Adipocyte (in vitro differentiated cells): ENCODE measurements at regions not wholly inside any gene's neighbourhood (a gene's known extent, or its start where the extent isn't known, plus 50 kb on each side); places are given as distances from the start of the nearest gene placed in this dataset.

Experiments
- DNase-seq: peaks from one replicate; pipeline ENCODE4 v3.0.0-alpha.2; 2015; ENCODE audit warnings: low read depth
- H3K27me3 ChIP-seq: replicated peaks from 2 replicates; pipeline ENCODE4 v1.7.0; 2013; ENCODE audit warnings: mild to moderate bottlenecking, low read length, moderate library complexity; ENCODE audit not compliant: control insufficient read depth, insufficient read depth
- H3K36me3 ChIP-seq: 2 replicates; pipeline ENCODE4 v1.7.0; 2013; ENCODE audit warnings: low read length, mild to moderate bottlenecking, moderate library complexity; ENCODE audit not compliant: control insufficient read depth, insufficient read depth, severe bottlenecking
- H3K4me1 ChIP-seq: 2 replicates; pipeline ENCODE4 v1.7.0; 2013; ENCODE audit warnings: mild to moderate bottlenecking, low read length, moderate library complexity; ENCODE audit not compliant: control insufficient read depth, insufficient read depth
- H3K4me3 ChIP-seq: 2 replicates; pipeline ENCODE4 v1.7.0; 2013; ENCODE audit warnings: mild to moderate bottlenecking, low read length, moderate library complexity
- H3K9ac ChIP-seq: 2 replicates; pipeline ENCODE4 v1.7.0; 2013; ENCODE audit warnings: mild to moderate bottlenecking, low read length, moderate library complexity
- H3K9me3 ChIP-seq: 2 replicates; pipeline ENCODE4 v1.7.0; 2013; ENCODE audit warnings: mild to moderate bottlenecking, low read length, moderate library complexity; ENCODE audit not compliant: control insufficient read depth

GRCh38 chr18:66103550-66103949 is 352.7 kb downstream of the CDH7 start:
- Histone ChIP-seq H3K9me3 (no peaks in the 10 kb centered on the region), H3K27me3 (no peaks in the 10 kb centered on the region), H3K4me3 (no peak overlapping the region), H3K4me1 (no peaks in the 10 kb centered on the region), H3K9ac (no peak overlapping the region), H3K36me3 (no peaks in the 10 kb centered on the region)
- DNase-seq, result no peak

GRCh38 chr18:66083078-66083477 is 332.3 kb downstream of the CDH7 start:
- DNase-seq, result no peak
- Histone ChIP-seq H3K27me3 (no peaks in the 10 kb centered on the region), H3K4me1 (no peaks in the 10 kb centered on the region)

DNA sequence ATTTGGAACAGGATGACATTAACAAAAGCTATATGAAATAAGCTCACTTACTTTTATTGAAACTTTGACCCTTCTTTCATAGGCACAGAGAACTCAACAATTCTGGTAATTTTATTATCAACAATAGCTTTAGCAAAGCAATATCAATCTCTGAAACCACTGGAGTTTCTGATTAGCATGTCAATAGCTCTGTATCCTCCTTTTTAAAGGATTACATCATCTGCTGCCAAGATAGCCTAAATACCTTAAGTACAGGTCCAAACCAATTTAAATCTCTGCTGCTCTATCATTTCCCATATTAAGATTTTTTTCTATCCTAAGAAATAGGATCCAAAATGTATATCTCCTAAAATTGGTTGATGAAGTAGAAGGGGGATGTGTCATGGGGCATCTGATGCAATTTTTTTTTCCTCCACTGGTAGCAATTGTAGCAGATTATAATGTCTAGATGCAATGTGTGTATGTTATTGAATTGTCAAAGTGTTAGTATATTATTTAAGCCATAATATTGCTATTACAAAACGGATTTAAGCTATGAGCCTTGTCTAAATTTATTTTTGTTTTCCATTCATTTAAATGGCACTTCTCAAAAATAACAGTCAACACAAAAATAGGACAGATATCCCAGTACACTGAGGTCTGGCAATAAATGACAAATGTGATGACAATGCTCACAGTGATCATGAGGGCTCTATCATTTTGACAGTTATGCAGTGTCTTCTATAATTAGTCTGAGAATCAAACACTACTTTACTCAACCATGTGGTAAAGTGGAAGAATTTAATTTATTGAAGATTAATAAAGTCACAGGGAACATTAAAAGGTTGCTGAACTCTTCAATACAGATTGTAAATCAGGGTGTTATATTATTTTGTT is 328.4 kb downstream of the CDH7 start:
- Histone ChIP-seq H3K36me3 (no peaks in the 10 kb centered on the region), H3K9ac (no peak overlapping the region), H3K9me3 (peaks cover 5% of the 10 kb centered on the region), H3K27me3 (no peaks in the 10 kb centered on the region), H3K4me3 (no peak overlapping the region), H3K4me1 (no peaks in the 10 kb centered on the region)
- DNase-seq, result no peak

More at GRCh38 chr18:66083078-66083477, 332.3 kb downstream of the CDH7 start:
- Histone ChIP-seq H3K4me3 (no peak overlapping the region), H3K9me3 (no peaks in the 10 kb centered on the region), H3K9ac (no peak overlapping the region), H3K36me3 (no peaks in the 10 kb centered on the region)

DNA sequence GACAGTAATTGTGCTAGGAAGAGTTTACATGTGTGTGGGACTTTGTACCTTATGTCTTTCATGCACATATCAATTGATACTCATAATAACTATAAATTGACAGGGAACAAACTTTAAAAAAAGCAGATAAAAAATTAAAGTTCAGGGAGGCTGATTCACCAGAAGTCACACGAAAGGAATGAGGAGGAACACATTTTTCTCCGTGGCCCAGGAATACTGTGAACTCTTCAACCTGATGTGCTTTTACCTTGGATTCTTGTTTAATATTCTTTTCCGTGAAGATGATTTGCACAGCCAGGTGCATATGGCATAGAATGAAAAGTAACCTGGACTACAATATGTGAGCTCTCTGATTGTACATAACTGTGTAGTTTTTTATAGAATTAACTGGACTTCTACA is 326.3 kb downstream of the CDH7 start:
- no peaks in the 10 kb centered on the region for H3K4me1 ChIP-seq
- H3K27me3 ChIP-seq, result no peaks in the 10 kb centered on the region
- DNase-seq, result no peak
- no peak overlapping the region for H3K9ac ChIP-seq
- H3K4me3 ChIP-seq, result no peak overlapping the region
- no peaks in the 10 kb centered on the region for H3K36me3 ChIP-seq
- peaks cover 5% of the 10 kb centered on the region for H3K9me3 ChIP-seq

DNA sequence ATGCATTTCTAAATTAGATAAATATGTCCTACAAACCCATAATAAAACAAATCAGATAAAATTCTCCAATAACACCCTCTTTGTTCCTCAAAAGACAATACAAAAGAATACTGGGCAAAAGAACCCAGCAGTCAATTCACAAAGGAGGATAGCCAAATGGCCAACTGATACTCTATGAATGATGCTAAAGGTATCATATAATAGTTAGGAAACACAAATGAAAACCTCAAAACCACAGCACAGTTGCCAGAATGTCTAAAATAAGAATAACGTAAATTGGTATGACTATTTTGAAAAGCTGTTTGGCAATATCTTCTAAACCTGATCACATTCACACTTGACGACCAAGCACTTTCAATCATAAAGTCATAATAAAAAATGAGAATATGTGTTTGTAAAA is 315.4 kb downstream of the CDH7 start:
- H3K4me3 ChIP-seq, result no peak overlapping the region
- no peaks in the 10 kb centered on the region for H3K4me1 ChIP-seq
- no peaks in the 10 kb centered on the region for H3K36me3 ChIP-seq
- no peak overlapping the region for H3K9ac ChIP-seq
- H3K9me3 ChIP-seq, result no peaks in the 10 kb centered on the region
- no peaks in the 10 kb centered on the region for H3K27me3 ChIP-seq
- no peak for DNase-seq

DNA sequence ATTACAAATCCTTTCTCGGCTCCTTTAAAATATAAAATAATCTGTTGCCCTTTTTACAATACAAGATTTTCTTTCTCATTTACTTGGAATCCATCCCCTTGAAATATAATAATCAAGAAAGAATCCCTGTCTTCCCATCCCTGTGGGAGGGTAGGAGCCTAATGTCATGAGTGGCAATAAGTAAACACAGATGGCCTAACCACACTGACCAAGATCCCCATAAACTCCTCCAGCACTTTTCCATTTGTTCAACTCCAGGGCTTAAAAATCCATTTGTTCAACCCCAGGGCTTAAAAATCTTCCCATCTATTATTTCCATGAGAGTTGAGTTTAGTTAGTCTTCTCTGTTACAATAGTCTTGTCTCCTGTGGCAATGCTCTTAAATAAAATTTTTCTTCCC is 297.6 kb downstream of the CDH7 start:
- Histone ChIP-seq H3K4me1 (no peaks in the 10 kb centered on the region), H3K9ac (no peak overlapping the region), H3K27me3 (no peaks in the 10 kb centered on the region), H3K4me3 (no peak overlapping the region), H3K9me3 (no peaks in the 10 kb centered on the region), H3K36me3 (no peaks in the 10 kb centered on the region)
- DNase-seq, result no peak

DNA sequence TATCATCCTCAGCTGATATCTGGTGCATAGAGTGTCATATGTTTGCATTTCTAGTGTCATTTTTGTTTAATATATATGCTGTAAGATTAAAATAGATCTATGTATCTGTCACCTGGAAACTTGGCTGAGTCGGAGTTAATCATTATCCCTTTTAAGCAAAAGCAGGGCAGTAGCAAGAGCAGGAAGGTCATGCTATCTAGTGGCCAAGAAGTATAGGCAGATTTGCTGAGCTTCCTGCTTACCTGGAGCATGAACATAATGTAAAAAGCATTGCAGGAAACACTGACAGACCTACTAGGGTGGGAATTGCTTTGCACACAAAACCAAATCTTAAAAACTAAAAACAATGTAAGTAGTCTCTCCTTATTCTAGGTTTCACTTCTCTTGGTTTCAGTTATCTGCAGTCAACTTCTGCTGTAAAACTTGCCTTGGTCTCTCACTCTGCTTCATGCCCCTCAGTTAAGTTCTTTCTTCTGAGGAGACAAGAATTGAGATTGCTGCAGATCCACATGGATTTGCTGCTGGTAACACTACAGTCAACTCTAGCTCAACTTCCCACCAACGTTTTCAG is 295.3 kb downstream of the CDH7 start:
- Histone ChIP-seq H3K9ac (no peak overlapping the region), H3K27me3 (no peaks in the 10 kb centered on the region), H3K4me1 (no peaks in the 10 kb centered on the region), H3K4me3 (no peak overlapping the region), H3K9me3 (no peaks in the 10 kb centered on the region), H3K36me3 (no peaks in the 10 kb centered on the region)
- no peak for DNase-seq

DNA sequence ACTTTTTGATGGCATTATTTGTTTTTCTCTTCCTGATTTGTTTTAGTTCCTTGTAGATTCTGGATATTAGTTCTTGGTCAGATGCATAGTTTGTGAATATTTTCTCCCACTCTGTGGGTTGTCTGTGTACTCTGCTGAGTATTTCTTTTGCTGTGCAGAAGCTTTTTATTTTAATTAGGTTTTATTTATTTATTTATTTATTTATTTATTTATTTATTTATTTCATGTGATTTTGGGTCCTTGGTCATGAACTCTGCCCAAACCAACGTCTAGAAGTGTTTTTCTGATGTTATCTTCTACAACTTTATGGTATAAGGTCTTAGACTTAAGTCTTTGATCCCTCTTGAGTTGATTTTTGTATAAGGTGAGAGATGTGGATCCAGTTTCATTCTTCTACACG is 292.2 kb downstream of the CDH7 start:
- H3K27me3 ChIP-seq, result no peaks in the 10 kb centered on the region
- H3K9me3 ChIP-seq, result no peaks in the 10 kb centered on the region
- no peaks in the 10 kb centered on the region for H3K4me1 ChIP-seq
- H3K9ac ChIP-seq, result no peak overlapping the region
- H3K36me3 ChIP-seq, result no peaks in the 10 kb centered on the region
- no peak for DNase-seq
- no peak overlapping the region for H3K4me3 ChIP-seq

- Histone ChIP-seq H3K4me1 (no peaks in the 10 kb centered on the region), H3K9ac (no peak overlapping the region), H3K27me3 (no peaks in the 10 kb centered on the region), H3K9me3 (no peaks in the 10 kb centered on the region), H3K36me3 (no peaks in the 10 kb centered on the region), H3K4me3 (no peak overlapping the region)
- DNase-seq, result no peak
Observed at GRCh38 chr18:66013969-66014368, 263.2 kb downstream of the CDH7 start.

- no peak for DNase-seq
- no peak overlapping the region for H3K4me3 ChIP-seq
Observed at GRCh38 chr18:66011916-66012315, 261.1 kb downstream of the CDH7 start.

DNA sequence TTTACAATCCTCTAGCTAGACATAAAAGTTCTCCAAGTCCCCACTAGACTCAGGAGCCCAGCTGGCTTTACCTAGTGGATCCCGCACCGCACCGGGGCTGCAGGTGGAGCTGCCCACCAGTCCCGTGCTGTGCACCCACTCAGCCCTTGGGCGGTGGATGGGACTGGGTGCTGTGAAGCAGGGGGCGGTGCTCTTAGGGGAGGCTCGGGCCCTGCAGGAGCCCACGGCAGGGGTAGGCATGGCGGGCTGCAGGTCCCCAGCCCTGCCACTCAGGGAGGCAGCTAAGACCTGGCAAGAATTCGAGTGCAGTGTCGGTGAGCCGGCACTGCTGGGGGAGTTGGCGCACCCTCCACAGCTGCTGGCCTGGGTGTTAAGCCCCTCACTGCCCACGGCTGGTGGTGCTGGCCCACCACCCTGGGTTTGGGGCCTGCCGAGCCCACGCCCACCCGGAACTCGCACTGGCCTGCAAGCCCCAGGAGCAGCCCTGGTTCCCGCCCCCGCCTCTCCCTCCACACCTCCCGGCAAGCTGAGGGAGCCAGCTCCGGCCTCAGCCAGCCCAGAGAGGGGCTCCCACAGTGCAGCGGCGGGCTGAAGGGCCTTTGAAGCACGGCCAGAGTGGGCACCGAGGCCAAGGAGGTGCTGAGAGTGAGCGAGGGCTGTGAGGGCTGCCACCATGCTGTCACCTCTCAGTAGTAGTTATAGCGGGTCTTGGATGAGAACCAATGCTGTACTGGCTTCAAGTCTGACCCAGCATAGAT is 255.2 kb downstream of the CDH7 start:
- no peak overlapping the region for H3K4me3 ChIP-seq
- no peak for DNase-seq

More at GRCh38 chr18:66011916-66012315, 261.1 kb downstream of the CDH7 start:
- Histone ChIP-seq H3K36me3 (no peaks in the 10 kb centered on the region), H3K4me1 (no peaks in the 10 kb centered on the region), H3K9me3 (no peaks in the 10 kb centered on the region), H3K9ac (no peak overlapping the region), H3K27me3 (no peaks in the 10 kb centered on the region)

More for the DNA sequence above, 255.2 kb downstream of the CDH7 start:
- Histone ChIP-seq H3K9ac (no peak overlapping the region), H3K36me3 (no peaks in the 10 kb centered on the region), H3K27me3 (no peaks in the 10 kb centered on the region), H3K4me1 (no peaks in the 10 kb centered on the region), H3K9me3 (no peaks in the 10 kb centered on the region)
